GM20000 (cell line): ENCODE measurements at regions not wholly inside any gene's neighbourhood (a gene's known extent, or its start where the extent isn't known, plus 50 kb on each side); places are given as distances from the start of the nearest gene placed in this dataset.
"Not testable (repeated sequence)": the region's sequence is repeated elsewhere in the genome, so short reads cannot be mapped to it uniquely, and the experiment has no call there.

Source experiments
- DNase-seq: peaks from one replicate; pipeline ENCODE4 v3.0.0; 2012; ENCODE audit warnings: low spot score
- TF ChIP-seq, protein P1 (sequence below): IDR thresholded peaks from 2 replicates; pipeline ENCODE4 v1.5.1; 2012; ENCODE audit warnings: mild to moderate bottlenecking, control low read depth; ENCODE audit errors: extremely low read depth, missing control alignments

- DNase-seq, result no peak
- TF ChIP-seq, protein P1, sequence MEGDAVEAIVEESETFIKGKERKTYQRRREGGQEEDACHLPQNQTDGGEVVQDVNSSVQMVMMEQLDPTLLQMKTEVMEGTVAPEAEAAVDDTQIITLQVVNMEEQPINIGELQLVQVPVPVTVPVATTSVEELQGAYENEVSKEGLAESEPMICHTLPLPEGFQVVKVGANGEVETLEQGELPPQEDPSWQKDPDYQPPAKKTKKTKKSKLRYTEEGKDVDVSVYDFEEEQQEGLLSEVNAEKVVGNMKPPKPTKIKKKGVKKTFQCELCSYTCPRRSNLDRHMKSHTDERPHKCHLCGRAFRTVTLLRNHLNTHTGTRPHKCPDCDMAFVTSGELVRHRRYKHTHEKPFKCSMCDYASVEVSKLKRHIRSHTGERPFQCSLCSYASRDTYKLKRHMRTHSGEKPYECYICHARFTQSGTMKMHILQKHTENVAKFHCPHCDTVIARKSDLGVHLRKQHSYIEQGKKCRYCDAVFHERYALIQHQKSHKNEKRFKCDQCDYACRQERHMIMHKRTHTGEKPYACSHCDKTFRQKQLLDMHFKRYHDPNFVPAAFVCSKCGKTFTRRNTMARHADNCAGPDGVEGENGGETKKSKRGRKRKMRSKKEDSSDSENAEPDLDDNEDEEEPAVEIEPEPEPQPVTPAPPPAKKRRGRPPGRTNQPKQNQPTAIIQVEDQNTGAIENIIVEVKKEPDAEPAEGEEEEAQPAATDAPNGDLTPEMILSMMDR, result no peak
Observed at GRCh38 chr1:112855152-112855828, 100.7 kb downstream of the SLC16A1 start.

GRCh38 chr1:112854368-112854984 is 101.5 kb downstream of the SLC16A1 start:
- not testable (repeated sequence) for DNase-seq

GRCh38 chr1:112853915-112854314 is 102.1 kb downstream of the SLC16A1 start:
- not testable (repeated sequence) for DNase-seq

- DNase-seq, result no peak
- TF ChIP-seq, protein P1, result no peak
Observed at GRCh38 chr1:112852934-112853333, 103.1 kb downstream of the SLC16A1 start.

DNA sequence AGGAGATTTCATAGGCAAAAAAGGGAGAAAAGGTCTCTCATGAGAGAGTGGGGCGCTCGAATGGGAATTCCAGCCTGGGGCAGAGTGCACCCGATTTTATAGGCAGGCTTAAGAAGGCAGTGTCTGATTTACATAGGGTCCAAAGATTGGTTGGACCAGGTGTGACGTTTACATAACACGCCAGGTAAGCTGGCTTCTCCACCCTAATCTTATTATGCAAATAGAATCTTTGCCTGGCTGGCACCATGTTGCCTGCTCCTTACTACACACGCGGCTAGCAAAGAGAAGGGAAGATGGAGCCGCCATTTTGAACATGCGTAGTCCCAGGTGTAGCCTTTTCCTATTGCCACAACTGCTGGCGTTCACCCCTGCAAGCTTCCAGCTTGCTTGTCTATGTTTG is 103.7 kb downstream of the SLC16A1 start:
- no peak for DNase-seq
- TF ChIP-seq, protein P1, result no peak

- no peak for DNase-seq
- TF ChIP-seq, protein P1, result no peak
Observed at GRCh38 chr1:112850034-112850757, 105.8 kb downstream of the SLC16A1 start.

GRCh38 chr1:112849425-112850033 is 106.5 kb downstream of the SLC16A1 start:
- TF ChIP-seq, protein P1, result no peak
- DNase-seq, result no peak

- TF ChIP-seq, protein P1, result no peak
- no peak for DNase-seq
Observed at GRCh38 chr1:112841825-112842224, 114.2 kb downstream of the SLC16A1 start.
